Gastroesophageal sphincter (tissue), 4 donors: ENCODE measurements at regions not wholly inside any gene's neighbourhood (a gene's known extent, or its start where the extent isn't known, plus 50 kb on each side); places are given as distances from the start of the nearest gene placed in this dataset.

Source experiments
- ATAC-seq: fragments of 150-250 bp; one replicate; pipeline ENCODE4 v1.9.1; 2016; ENCODE audit warnings: mild to moderate bottlenecking, moderate library complexity
- H3K27ac ChIP-seq, 4 donors: fragments of 200-600 bp; sonication (generic) in 3 of 4; 1 replicate in 3 of 4; 2 replicates in 1 of 4; pipeline ENCODE4 v1.5.1; 2016 to 2019
- H3K27me3 ChIP-seq: fragments of 200-600 bp; sonication (generic); one replicate; pipeline ENCODE4 v1.5.1; 2019
- H3K36me3 ChIP-seq, 2 donors: fragments of 200-600 bp; sonication (generic); one replicate each; pipeline ENCODE4 v1.5.1; 2019; ENCODE audit warnings: control low read depth in 1 of 2
- H3K4me1 ChIP-seq, 3 donors: fragments of 200-600 bp; sonication (generic); 1 replicate in 2 of 3; 2 replicates in 1 of 3; pipeline ENCODE4 v1.5.1; 2016 to 2019; ENCODE audit warnings: control low read depth in 2 of 3
- H3K4me3 ChIP-seq, 2 donors: fragments of 200-600 bp; sonication (generic); one replicate each; pipeline ENCODE4 v1.5.1; 2019; ENCODE audit warnings: mild to moderate bottlenecking in 1 of 2, moderate library complexity in 1 of 2
- H3K9me3 ChIP-seq, 3 donors: fragments of 200-600 bp; sonication (generic); one replicate each; pipeline ENCODE4 v1.5.1; 2017 to 2019; ENCODE audit warnings: control low read depth in 2 of 3
- EP300 ChIP-seq: sonication (generic); formaldehyde crosslinking; IDR thresholded peaks from one replicate; pipeline ENCODE4 v1.6.1; 2017; ENCODE audit warnings: antibody characterized with exemption, mild to moderate bottlenecking
- POLR2A ChIP-seq, 2 donors: fragments of 450-650 bp; IDR thresholded peaks; one replicate each; pipeline ENCODE4 v1.6.1; 2017; ENCODE audit warnings: antibody characterized with exemption in 2 of 2, mild to moderate bottlenecking in 2 of 2, moderate library complexity in 1 of 2
- POLR2AphosphoS5 ChIP-seq: sonication (generic); formaldehyde crosslinking; IDR thresholded peaks from one replicate; pipeline ENCODE4 v1.6.1; 2017; ENCODE audit warnings: antibody characterized with exemption
- WGBS, 2 donors: methylation state at CpG; one replicate each; pipeline ENCODE4 v1.1.5; 2018; ENCODE audit warnings: low coverage in 1 of 2; 5-methylcytosine and 5-hydroxymethylcytosine counted together
- TF ChIP-seq, protein P1 (sequence below), 4 experiments: fragments of 200-600 bp in 2 of 4; fragments of 450-650 bp in 2 of 4; sonication (generic) in 1 of 4; IDR thresholded peaks; one replicate each; pipeline ENCODE4 v1.5.1; 2017 to 2019; ENCODE audit warnings: antibody characterized with exemption in 4 of 4, mild to moderate bottlenecking in 2 of 4, moderate library complexity in 2 of 4

DNA sequence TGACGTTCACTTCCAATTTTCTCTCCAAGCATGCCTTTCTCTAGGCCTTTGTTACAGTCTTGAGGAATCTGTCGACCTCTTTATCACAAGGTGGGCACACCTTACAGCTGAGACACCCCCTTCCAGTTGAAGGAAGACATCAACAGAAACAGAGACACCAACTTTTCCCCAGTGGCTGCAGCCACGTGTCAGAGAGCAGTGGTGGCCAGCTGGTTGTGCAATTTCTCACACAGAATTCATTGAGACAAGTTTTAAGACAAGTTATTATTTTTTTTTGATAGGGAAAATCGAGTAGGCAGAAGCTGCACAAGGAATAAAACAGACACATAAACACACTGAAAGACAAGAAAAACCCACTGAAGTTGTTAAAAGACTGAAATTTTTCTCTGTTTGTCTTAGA, 436.7 kb upstream of the MDFIC2 start:
- WGBS, 2 donors = 48 to 64% methylated on average over 2 to 4 of the region's 4 CpGs
- no peak for ATAC-seq
- Histone ChIP-seq H3K27ac (no peak overlapping the region), H3K4me3 (no peak overlapping the region), H3K4me1 (no peaks in the 10 kb centered on the region), H3K27me3 (no peaks in the 10 kb centered on the region), H3K36me3 (no peaks in the 10 kb centered on the region), H3K9me3 (no peaks in the 10 kb centered on the region)
- TF ChIP-seq POLR2AphosphoS5 (no peak), POLR2A (IDR thresholded peaks at IDR 0.05) (no peak), EP300 (no peak)
- TF ChIP-seq, protein P1, sequence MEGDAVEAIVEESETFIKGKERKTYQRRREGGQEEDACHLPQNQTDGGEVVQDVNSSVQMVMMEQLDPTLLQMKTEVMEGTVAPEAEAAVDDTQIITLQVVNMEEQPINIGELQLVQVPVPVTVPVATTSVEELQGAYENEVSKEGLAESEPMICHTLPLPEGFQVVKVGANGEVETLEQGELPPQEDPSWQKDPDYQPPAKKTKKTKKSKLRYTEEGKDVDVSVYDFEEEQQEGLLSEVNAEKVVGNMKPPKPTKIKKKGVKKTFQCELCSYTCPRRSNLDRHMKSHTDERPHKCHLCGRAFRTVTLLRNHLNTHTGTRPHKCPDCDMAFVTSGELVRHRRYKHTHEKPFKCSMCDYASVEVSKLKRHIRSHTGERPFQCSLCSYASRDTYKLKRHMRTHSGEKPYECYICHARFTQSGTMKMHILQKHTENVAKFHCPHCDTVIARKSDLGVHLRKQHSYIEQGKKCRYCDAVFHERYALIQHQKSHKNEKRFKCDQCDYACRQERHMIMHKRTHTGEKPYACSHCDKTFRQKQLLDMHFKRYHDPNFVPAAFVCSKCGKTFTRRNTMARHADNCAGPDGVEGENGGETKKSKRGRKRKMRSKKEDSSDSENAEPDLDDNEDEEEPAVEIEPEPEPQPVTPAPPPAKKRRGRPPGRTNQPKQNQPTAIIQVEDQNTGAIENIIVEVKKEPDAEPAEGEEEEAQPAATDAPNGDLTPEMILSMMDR (IDR thresholded peaks at IDR 0.05) = no peak

DNA sequence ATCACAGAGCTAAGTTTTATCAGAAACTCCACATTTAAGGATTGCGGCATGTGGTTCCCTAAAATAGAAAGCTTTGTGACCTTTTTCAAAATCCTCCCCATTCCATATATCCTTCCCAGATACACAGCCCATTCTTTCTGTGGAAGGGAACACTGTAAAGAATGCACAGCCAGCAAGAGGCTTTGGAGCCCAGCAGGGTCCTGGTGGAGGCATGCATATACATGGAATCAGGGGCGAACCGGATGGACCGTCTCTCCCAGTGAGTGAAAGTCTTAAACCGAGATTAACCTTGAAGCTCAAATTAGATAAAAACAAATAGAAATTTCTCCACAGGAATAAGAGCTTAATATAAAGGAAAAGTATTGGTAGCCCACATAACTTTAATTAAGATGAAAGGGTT, 436.2 kb upstream of the MDFIC2 start:
- Histone ChIP-seq H3K27me3 (no peaks in the 10 kb centered on the region), H3K36me3 (no peaks in the 10 kb centered on the region), H3K9me3 (no peaks in the 10 kb centered on the region), H3K4me3 (no peak overlapping the region), H3K4me1 (no peaks in the 10 kb centered on the region), H3K27ac (no peak overlapping the region)
- TF ChIP-seq POLR2AphosphoS5 (no peak), EP300 (no peak), POLR2A (IDR thresholded peaks at IDR 0.05) (no peak)
- TF ChIP-seq, protein P1 (IDR thresholded peaks at IDR 0.05) = no peak
- no peak for ATAC-seq
- WGBS, 2 donors = 67 to 89% methylated on average over 1 to 5 of the region's 5 CpGs

DNA sequence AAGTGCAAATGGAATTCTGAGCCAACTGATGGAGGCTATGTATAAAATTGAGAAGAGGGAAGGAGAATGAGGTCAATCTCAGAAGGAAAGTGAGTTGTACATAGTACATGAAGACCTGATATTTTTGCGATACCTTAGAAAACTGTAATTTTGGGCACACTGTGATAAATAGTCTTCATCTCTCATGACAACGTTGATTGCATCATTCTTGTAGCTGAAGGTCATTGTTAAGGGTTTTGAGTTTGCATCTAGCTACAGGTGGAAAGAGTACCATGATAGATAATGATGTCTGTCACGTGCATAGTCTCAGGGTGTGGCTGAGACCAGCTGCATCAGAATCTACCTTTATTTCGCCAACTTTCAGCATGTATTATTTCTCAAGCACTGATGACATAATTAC, 435.4 kb upstream of the MDFIC2 start:
- no peaks in the 10 kb centered on the region for H3K36me3 ChIP-seq
- no peaks in the 10 kb centered on the region for H3K9me3 ChIP-seq
- H3K4me1 ChIP-seq = no peaks in the 10 kb centered on the region
- 57 to 73% methylated on average over 3 to 4 of the region's 4 CpGs for WGBS, 2 donors
- no peak overlapping the region for H3K27ac ChIP-seq
- TF ChIP-seq, protein P1 (IDR thresholded peaks at IDR 0.05) = no peak
- TF ChIP-seq POLR2A (IDR thresholded peaks at IDR 0.05) (no peak), POLR2AphosphoS5 (no peak), EP300 (no peak)
- ATAC-seq = no peak
- no peak overlapping the region for H3K4me3 ChIP-seq
- no peaks in the 10 kb centered on the region for H3K27me3 ChIP-seq

DNA sequence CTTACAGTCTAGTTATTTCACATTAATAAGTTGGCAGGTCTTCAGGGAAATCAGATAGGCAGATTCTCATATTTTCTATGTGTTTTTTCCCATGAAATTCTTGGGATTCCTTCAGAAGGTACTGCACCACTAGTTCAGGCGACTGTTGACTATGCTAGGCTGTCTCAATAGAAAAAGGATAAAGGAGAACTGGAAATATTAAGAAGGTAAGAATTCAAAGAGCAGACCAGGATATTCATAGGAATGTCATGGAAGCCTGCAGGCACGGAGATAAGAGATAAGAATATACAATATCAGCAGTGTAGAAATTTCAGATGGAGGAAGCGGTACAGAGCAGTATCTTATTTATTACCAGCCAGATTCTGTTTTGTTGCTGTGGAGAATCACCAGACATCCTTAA, 432.1 kb upstream of the MDFIC2 start:
- 90 to 94% methylated on average over 3 of the region's 3 CpGs for WGBS, 2 donors
- Histone ChIP-seq H3K36me3 (no peaks in the 10 kb centered on the region), H3K4me1 (no peaks in the 10 kb centered on the region), H3K27ac (no peak overlapping the region), H3K27me3 (no peaks in the 10 kb centered on the region), H3K4me3 (no peak overlapping the region), H3K9me3 (no peaks in the 10 kb centered on the region)
- no peak for TF ChIP-seq POLR2AphosphoS5
- TF ChIP-seq, protein P1 (IDR thresholded peaks at IDR 0.05) = no peak
- TF ChIP-seq POLR2A (IDR thresholded peaks at IDR 0.05) = no peak
- no peak for TF ChIP-seq EP300
- no peak for ATAC-seq

DNA sequence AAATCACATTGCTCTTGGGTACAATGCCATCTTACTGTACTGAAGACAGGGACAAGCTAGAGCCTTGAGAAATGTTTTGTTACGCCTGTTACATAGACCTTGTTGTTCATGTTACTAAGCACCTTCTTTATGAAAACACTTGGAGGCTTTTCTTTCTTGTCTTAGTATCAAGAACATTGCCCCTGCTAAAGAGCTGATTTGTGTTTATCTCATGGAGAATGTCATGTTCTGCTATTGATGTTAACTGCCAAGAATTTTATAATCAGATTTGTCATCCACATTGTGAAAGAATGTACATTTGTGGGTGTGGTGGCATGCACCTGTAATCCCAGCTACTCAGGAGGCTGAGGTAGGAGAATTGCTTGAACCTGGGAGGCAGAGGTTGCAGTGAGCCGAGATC, 431.3 kb upstream of the MDFIC2 start:
- no peak for ATAC-seq
- Histone ChIP-seq H3K4me1 (no peaks in the 10 kb centered on the region), H3K36me3 (no peaks in the 10 kb centered on the region), H3K27ac (no peak overlapping the region), H3K4me3 (no peak overlapping the region), H3K9me3 (no peaks in the 10 kb centered on the region), H3K27me3 (no peaks in the 10 kb centered on the region)
- TF ChIP-seq POLR2A (IDR thresholded peaks at IDR 0.05) (no peak), EP300 (no peak), POLR2AphosphoS5 (no peak)
- TF ChIP-seq, protein P1 (IDR thresholded peaks at IDR 0.05) = no peak
- 90 to 93% methylated on average over 2 of the region's 2 CpGs for WGBS, 2 donors
